AG09309 (cell line): ENCODE measurements at regions not wholly inside any gene's neighbourhood (a gene's known extent, or its start where the extent isn't known, plus 50 kb on each side); places are given as distances from the start of the nearest gene placed in this dataset.

Experiments used
- DNase-seq: peaks from one replicate; pipeline ENCODE4 v3.0.0-alpha.2; 2010; ENCODE audit warnings: low read depth
- H3K4me3 ChIP-seq: 2 replicates; pipeline ENCODE4 v1.5.1; 2011; ENCODE audit warnings: mild to moderate bottlenecking, low read depth, low read length, moderate library complexity; ENCODE audit not compliant: control insufficient read depth
- CTCF ChIP-seq: IDR thresholded peaks from 2 replicates; pipeline ENCODE4 v1.5.1; 2011; ENCODE audit warnings: mild to moderate bottlenecking, low read depth, low read length, inconsistent platforms; ENCODE audit not compliant: insufficient read depth, control insufficient read depth; ENCODE audit errors: missing control alignments

- DNase-seq, result no peak
- no peak for TF ChIP-seq CTCF
Measured at GRCh38 chr5:158344376-158344775, 485.4 kb upstream of the CLINT1 start.

DNA sequence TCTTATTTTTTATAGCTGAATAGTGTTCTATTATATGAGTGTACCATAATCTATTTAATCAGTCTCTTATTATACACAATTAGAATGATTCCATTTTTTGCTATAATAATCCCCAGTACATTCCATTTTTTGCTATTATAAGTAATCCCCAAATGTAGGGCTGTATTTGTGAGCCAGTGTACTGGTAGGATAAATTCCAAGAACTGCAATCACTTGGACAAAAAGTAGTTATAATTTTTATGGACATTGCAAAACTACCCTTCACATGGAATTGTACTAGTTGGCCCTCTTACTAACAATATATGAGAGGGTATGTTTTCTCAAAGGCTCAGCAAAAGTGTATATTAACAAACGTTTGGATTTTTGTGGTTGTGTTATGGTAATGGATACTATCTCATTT, 481.7 kb upstream of the CLINT1 start:
- no peak for TF ChIP-seq CTCF
- DNase-seq, result no peak

More at GRCh38 chr5:158344376-158344775, 485.4 kb upstream of the CLINT1 start:
- H3K4me3 ChIP-seq, result no peak overlapping the region

DNA sequence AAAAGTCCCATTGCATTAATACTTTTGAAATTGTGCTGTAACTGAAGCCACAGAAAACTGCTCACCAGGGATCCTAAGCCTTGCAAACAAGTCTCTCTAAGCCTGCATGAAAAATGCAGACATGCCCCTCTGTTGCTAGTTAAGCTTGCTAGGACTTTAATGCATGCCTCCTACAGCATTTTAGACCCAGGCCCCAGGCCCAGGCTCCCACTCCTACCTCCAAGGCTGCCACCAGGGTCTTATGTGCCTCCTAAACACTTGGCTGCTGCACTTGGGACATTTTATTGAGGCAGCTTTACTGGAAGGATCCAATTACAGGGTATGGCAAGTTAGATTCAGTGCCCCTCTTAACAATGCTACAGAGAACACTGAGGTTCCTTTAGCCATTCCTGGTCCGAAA, 467.3 kb upstream of the CLINT1 start:
- TF ChIP-seq CTCF, result no peak
- no peak overlapping the region for H3K4me3 ChIP-seq
- DNase-seq, result no peak

More for the DNA sequence above, 481.7 kb upstream of the CLINT1 start:
- H3K4me3 ChIP-seq, result no peak overlapping the region

- H3K4me3 ChIP-seq, result no peak overlapping the region
- TF ChIP-seq CTCF, result no peak
- no peak for DNase-seq
Measured at GRCh38 chr5:158324236-158324635, 465.3 kb upstream of the CLINT1 start.

GRCh38 chr5:158322620-158323019, 463.7 kb upstream of the CLINT1 start:
- TF ChIP-seq CTCF, result no peak
- DNase-seq, result no peak
- H3K4me3 ChIP-seq, result no peak overlapping the region

- TF ChIP-seq CTCF, result no peak
- no peak for DNase-seq
- H3K4me3 ChIP-seq, result no peak overlapping the region
Measured at GRCh38 chr5:158320934-158321333, 462.0 kb upstream of the CLINT1 start.

DNA sequence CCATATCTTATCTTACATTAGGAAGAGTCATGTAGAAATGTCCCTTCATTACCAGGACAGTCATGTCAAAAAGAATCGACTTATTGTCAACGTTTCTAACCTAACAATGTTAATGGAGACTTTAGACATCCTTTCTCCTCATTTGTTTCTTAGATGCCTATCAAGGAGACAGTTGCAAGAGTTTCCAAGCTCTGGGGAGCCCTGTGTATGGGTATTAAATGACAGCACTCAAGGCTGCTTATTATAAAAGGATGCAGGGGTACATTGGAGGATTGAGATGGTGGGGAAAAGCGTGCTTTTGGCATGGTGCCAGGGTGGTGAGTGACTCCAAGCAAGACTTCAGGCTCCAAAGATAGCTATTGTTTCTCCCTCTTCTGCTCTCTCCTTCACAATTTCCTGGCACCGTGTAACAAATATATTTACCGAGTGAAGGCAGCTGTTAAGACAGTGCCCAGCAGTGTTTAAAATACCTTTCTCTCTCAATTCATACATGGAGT, 461.3 kb upstream of the CLINT1 start:
- no peak for DNase-seq
- H3K4me3 ChIP-seq, result no peak overlapping the region
- TF ChIP-seq CTCF, result no peak
